Activated T-helper 17 cell treated with anti-CD3 and anti-CD28 coated beads, Interleukin-2, amount 50 U/mL, for 72 hours (primary cell): ENCODE measurements at regions not wholly inside any gene's neighbourhood (a gene's known extent, or its start where the extent isn't known, plus 50 kb on each side); places are given as distances from the start of the nearest gene placed in this dataset.

Experiments used
- ATAC-seq: fragments of 150-1000 bp; cut with Tn5 transposase; replicated peaks from 2 replicates; pipeline ENCODE4 v1.10.0; 2021; ENCODE audit warnings: mild to moderate bottlenecking, moderate library complexity
- H3K27ac Mint-ChIP-seq: one replicate; pipeline ENCODE4 v1.8.0; 2022; ENCODE audit warnings: mixed read lengths
- H3K27me3 Mint-ChIP-seq: one replicate; pipeline ENCODE4 v1.8.0; 2022; ENCODE audit warnings: mixed read lengths
- H3K36me3 Mint-ChIP-seq: one replicate; pipeline ENCODE4 v1.8.0; 2022; ENCODE audit warnings: low read depth, mild to moderate bottlenecking, mixed read lengths
- H3K4me1 Mint-ChIP-seq: one replicate; pipeline ENCODE4 v1.8.0; 2022; ENCODE audit warnings: mixed read lengths
- H3K4me3 Mint-ChIP-seq: one replicate; pipeline ENCODE4 v1.8.0; 2022; ENCODE audit warnings: mild to moderate bottlenecking, mixed read lengths
- H3K9me3 Mint-ChIP-seq: one replicate; pipeline ENCODE4 v1.8.0; 2022; ENCODE audit warnings: mixed read lengths

- H3K36me3 Mint-ChIP-seq, result no peaks in the 10 kb centered on the region
- peaks cover 19% of the 10 kb centered on the region for H3K4me1 Mint-ChIP-seq
- H3K27ac Mint-ChIP-seq, result no peak overlapping the region
- H3K9me3 Mint-ChIP-seq, result peaks cover 6% of the 10 kb centered on the region
- H3K4me3 Mint-ChIP-seq, result no peak overlapping the region
- ATAC-seq, result no peak
- no peaks in the 10 kb centered on the region for H3K27me3 Mint-ChIP-seq
Observed at GRCh38 chr2:101619191-101619591, 78.3 kb upstream of the MAP4K4 start.

GRCh38 chr2:101617796-101618195, 79.7 kb upstream of the MAP4K4 start:
- no peak for ATAC-seq
- Mint-ChIP-seq H3K4me3 (no peak overlapping the region), H3K27ac (no peak overlapping the region), H3K27me3 (no peaks in the 10 kb centered on the region), H3K9me3 (no peaks in the 10 kb centered on the region), H3K36me3 (no peaks in the 10 kb centered on the region), H3K4me1 (peaks cover 9% of the 10 kb centered on the region)

DNA sequence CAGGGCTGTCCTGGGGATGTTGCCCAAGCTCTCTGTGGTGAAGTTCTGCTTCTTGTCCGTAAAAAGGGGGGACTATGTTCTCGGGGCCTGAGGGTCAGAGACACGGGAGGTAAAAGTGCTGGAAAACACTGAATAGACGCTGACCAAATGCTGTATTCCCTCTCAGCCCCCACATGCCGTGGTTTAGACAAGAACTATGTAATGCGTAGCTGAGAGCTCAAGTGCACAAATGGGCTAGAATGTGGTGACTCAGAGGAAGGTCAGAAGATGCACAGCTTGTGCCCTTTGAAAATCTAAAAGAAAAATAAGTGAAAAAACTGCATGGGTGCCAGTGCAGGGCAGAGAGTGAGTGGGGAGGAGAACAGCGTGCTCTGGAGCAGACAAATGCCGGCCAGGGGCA, 80.3 kb upstream of the MAP4K4 start:
- H3K4me1 Mint-ChIP-seq, result peaks cover 5% of the 10 kb centered on the region
- H3K9me3 Mint-ChIP-seq, result no peaks in the 10 kb centered on the region
- no peaks in the 10 kb centered on the region for H3K36me3 Mint-ChIP-seq
- no peak overlapping the region for H3K27ac Mint-ChIP-seq
- no peaks in the 10 kb centered on the region for H3K27me3 Mint-ChIP-seq
- ATAC-seq, result no peak
- no peak overlapping the region for H3K4me3 Mint-ChIP-seq

DNA sequence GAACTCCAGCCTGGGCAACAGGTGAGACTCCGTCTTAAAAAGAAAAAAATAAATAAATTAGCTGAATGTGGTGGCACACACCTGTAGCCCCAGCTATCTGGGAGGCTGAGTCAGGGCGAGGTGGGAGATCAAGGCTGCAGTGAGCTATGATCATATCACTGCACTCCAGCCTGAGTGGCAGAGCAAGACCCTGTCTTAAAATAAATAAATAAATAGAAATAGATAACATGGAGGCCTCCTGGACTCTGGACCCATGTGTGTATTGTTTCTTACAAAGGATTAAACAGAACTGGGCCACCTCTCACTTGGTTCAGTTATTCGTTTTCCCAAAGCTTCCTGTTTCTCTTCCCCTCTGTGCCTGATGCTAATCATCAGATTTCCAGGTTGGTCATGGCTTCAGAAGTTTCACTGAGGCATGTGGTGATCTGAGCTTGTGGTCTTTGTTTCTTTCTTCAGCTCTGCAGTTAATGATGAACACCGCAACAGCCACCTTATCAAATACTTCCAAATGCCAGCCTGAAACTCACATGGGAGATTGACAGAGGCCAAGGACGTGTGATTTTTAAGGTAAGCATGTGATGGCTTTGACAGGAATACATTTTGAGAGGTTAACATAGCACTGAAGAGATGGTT, 83.3 kb upstream of the MAP4K4 start:
- no peak for ATAC-seq
- Mint-ChIP-seq H3K4me1 (no peaks in the 10 kb centered on the region), H3K4me3 (no peak overlapping the region), H3K9me3 (no peaks in the 10 kb centered on the region), H3K27me3 (no peaks in the 10 kb centered on the region), H3K27ac (no peak overlapping the region), H3K36me3 (no peaks in the 10 kb centered on the region)

- H3K9me3 Mint-ChIP-seq, result no peaks in the 10 kb centered on the region
- H3K36me3 Mint-ChIP-seq, result no peaks in the 10 kb centered on the region
- no peaks in the 10 kb centered on the region for H3K4me1 Mint-ChIP-seq
- ATAC-seq, result no peak
- no peak overlapping the region for H3K4me3 Mint-ChIP-seq
- no peak overlapping the region for H3K27ac Mint-ChIP-seq
- H3K27me3 Mint-ChIP-seq, result no peaks in the 10 kb centered on the region
Observed at GRCh38 chr2:101613056-101613704, 84.3 kb upstream of the MAP4K4 start.

DNA sequence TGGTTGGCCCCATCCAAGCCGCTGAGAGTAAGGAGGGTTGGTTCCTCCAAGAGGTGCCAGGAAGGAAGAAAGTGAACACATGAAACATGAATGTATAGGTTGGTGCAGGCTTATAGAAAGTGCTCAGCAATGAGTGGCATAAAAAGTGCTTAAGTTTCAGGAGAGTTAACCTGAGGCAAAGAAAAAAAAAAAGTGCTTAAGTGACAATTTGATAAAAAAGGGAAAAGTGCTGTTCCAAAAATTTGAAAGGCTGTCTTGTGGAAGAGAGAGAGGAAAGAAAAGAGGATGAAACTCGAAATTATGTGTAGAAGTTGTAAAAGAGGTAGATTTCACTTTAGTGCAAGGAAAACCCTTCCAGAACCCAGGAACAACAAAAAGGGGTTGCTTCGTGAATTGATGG, 85.5 kb upstream of the MAP4K4 start:
- no peaks in the 10 kb centered on the region for H3K9me3 Mint-ChIP-seq
- ATAC-seq, result no peak
- H3K4me3 Mint-ChIP-seq, result no peak overlapping the region
- H3K27ac Mint-ChIP-seq, result no peak overlapping the region
- no peaks in the 10 kb centered on the region for H3K4me1 Mint-ChIP-seq
- no peaks in the 10 kb centered on the region for H3K36me3 Mint-ChIP-seq
- no peaks in the 10 kb centered on the region for H3K27me3 Mint-ChIP-seq

DNA sequence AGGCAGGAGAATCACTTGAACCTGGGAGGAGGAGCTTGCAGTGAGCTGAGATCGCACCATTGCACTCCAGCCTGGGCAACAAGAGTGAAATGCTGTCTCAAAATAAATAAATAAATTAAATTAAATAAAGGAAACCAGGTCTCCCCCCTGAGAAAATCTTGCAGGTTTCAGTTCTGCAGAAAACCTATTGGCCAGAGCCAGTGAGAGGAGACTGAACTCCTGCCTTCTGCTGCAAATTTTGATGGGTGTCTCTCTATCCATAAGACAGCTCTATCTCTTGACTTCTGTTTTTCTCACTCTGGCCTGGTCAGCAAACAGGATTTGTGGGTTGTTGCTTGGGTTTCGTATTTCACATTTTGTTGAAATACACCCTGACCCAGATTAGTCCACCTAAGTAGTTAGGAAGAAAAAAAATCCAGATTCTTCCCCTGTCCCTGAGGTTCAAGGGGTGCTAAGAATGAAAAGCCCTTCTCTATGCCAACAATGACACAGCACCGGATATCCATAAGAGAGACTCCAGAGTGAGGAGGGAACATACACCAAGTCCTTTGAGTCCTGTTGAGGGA, 86.7 kb upstream of the MAP4K4 start:
- Mint-ChIP-seq H3K4me1 (no peaks in the 10 kb centered on the region), H3K27me3 (no peaks in the 10 kb centered on the region), H3K36me3 (no peaks in the 10 kb centered on the region), H3K4me3 (no peak overlapping the region), H3K9me3 (no peaks in the 10 kb centered on the region), H3K27ac (no peak overlapping the region)
- ATAC-seq, result no peak

DNA sequence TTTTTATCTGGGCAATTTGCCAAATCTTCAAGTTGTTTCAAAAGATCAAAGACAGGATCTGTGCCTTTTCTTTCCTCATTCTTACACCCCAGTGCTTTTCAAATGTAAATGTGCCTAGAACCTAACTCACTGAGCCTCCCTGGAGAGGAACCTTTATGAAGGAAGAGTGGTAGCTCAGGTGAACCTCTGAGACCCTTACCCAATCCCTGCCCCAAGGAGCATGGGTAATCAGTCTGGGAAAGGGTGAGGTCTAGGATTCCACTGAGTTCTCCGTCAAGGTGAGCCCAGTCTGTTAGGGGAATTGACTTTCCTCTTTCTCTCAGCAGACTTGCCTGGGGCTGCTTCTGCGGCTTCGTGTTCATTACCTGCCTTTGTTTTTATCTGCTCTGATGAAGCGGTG, 88.1 kb upstream of the MAP4K4 start:
- H3K9me3 Mint-ChIP-seq, result no peaks in the 10 kb centered on the region
- H3K27me3 Mint-ChIP-seq, result no peaks in the 10 kb centered on the region
- H3K4me1 Mint-ChIP-seq, result no peaks in the 10 kb centered on the region
- H3K36me3 Mint-ChIP-seq, result no peaks in the 10 kb centered on the region
- no peak for ATAC-seq
- H3K4me3 Mint-ChIP-seq, result no peak overlapping the region
- H3K27ac Mint-ChIP-seq, result no peak overlapping the region

DNA sequence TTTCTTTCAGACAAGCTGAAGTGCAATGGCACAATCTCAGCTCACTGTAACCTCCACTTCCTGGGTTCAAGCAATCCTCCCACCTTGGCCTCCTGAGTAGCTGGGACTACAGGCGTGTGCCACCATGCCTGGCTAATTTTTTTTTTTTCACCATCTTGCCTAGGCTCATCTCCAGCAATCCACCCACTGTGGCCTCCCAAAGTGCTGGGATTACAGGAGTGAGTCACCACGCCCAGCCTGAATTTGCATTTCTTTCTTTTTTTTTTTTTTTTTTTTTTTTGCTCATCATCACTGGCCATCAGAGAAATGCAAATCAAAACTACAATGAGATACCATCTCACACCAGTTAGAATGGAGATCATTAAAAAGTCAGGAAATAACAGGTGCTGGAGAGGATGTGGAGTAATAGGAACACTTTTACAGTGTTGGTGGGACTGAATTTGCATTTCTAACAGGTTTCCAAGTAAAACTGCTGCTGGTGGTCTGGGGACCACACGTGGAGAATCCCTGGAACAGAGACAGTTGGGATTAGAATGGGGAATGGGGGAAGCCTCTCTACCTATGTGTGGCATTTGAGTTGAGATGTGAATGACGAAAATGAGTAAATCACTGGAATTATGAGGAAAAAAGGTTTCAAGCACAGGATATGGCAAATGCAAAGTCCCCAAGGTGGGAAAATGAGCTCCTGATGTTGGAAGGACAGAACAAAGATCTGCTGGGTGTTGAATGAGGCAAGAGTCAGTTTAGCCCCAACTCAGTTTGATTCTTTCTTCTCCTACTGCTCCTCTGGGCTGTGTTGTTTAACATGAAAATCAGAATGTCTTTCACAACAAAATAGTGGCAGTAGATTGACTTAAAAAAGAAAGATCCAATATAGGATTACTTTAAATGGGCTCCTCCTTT, 88.8 kb upstream of the MAP4K4 start:
- no peaks in the 10 kb centered on the region for H3K9me3 Mint-ChIP-seq
- no peak overlapping the region for H3K27ac Mint-ChIP-seq
- no peak overlapping the region for H3K4me3 Mint-ChIP-seq
- no peaks in the 10 kb centered on the region for H3K4me1 Mint-ChIP-seq
- no peaks in the 10 kb centered on the region for H3K36me3 Mint-ChIP-seq
- no peaks in the 10 kb centered on the region for H3K27me3 Mint-ChIP-seq
- no peak for ATAC-seq

- Mint-ChIP-seq H3K4me3 (no peak overlapping the region), H3K9me3 (no peaks in the 10 kb centered on the region), H3K27me3 (peaks cover 3% of the 10 kb centered on the region), H3K27ac (no peak overlapping the region), H3K36me3 (no peaks in the 10 kb centered on the region), H3K4me1 (no peaks in the 10 kb centered on the region)
- no peak for ATAC-seq
Observed at GRCh38 chr2:101597347-101597944, 100.1 kb upstream of the MAP4K4 start.

DNA sequence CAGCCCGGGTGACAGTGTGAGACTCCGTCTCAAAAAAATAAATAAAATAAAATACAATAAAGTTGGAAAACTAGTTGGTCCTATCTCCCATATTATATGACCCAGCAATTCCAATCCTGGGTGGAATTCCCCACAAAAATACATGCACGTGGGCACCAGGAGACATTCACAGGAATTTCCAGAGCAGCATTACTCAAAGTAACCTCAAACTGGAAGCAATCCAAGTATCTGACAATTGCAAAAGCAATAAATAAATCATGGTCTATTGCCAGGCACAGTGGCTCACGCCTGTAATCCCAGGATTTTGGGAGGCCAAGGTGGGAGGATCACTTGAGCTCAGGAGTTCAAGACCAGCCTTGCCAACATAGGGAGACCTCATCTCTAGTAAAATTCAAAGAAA, 101.2 kb upstream of the MAP4K4 start:
- no peak overlapping the region for H3K27ac Mint-ChIP-seq
- peaks cover 3% of the 10 kb centered on the region for H3K27me3 Mint-ChIP-seq
- H3K4me3 Mint-ChIP-seq, result no peak overlapping the region
- ATAC-seq, result no peak
- no peaks in the 10 kb centered on the region for H3K4me1 Mint-ChIP-seq
- H3K36me3 Mint-ChIP-seq, result no peaks in the 10 kb centered on the region
- H3K9me3 Mint-ChIP-seq, result no peaks in the 10 kb centered on the region

- Mint-ChIP-seq H3K4me1 (no peaks in the 10 kb centered on the region), H3K4me3 (no peak overlapping the region)
Observed at GRCh38 chr2:101587251-101587650, 110.3 kb upstream of the MAP4K4 start.

GRCh38 chr2:101583861-101584260, 108.9 kb upstream of the RFX8 start:
- H3K9me3 Mint-ChIP-seq, result peaks cover 10% of the 10 kb centered on the region
- H3K36me3 Mint-ChIP-seq, result no peaks in the 10 kb centered on the region
- H3K4me3 Mint-ChIP-seq, result no peak overlapping the region
- no peak overlapping the region for H3K27ac Mint-ChIP-seq
- H3K4me1 Mint-ChIP-seq, result peaks cover 5% of the 10 kb centered on the region
- ATAC-seq, result no peak
- no peaks in the 10 kb centered on the region for H3K27me3 Mint-ChIP-seq

More at GRCh38 chr2:101587251-101587650, 110.3 kb upstream of the MAP4K4 start:
- no peak overlapping the region for H3K27ac Mint-ChIP-seq
- no peaks in the 10 kb centered on the region for H3K27me3 Mint-ChIP-seq
- peaks cover 5% of the 10 kb centered on the region for H3K9me3 Mint-ChIP-seq
- ATAC-seq, result no peak
- no peaks in the 10 kb centered on the region for H3K36me3 Mint-ChIP-seq

DNA sequence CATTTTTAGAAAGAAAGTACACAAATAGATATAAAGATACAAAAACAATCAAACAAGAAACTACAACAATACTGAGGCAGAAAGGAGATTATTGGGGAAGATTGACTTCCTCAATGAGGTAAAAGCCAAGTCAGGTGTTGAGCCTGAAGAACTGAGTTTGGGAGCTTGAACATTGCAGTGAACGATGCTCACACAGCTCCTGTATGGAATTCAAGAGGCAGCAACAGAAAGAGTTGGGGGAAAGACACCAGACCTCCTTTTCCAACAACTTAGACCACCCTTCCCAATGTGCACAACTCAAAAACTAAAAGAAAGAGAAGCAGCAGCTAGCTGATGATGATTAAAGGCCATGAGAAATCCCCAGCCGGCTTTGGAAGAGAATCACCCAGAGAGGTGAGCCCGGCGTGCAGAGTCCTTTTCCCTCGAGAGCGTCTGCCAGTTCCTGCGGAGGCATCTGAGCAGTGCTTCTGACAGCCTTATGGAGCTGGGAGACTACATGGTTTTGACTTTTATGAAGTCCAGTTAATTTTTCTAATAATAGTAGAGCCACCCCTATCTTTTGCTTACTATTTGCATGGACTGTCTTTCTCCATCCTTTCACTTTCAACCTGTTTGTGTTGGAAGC, 106.9 kb upstream of the RFX8 start:
- Mint-ChIP-seq H3K36me3 (no peaks in the 10 kb centered on the region), H3K27me3 (no peaks in the 10 kb centered on the region), H3K27ac (no peak overlapping the region), H3K9me3 (peaks cover 10% of the 10 kb centered on the region), H3K4me3 (no peak overlapping the region), H3K4me1 (peaks cover 15% of the 10 kb centered on the region)
- ATAC-seq, result no peak
